ENCODE measurements at regions not wholly inside any gene's neighbourhood (a gene's known extent, or its start where the extent isn't known, plus 50 kb on each side); places are given as distances from the start of the nearest gene placed in this dataset.

GRCh38 chr10:9786576-9786975, 1231.1 kb upstream of the CELF2 start:
- DNase-seq (ENCODE audit: low read depth, low spot score) (no peak), FAIRE-seq (no peak)
- H3K79me2 ChIP-seq (ENCODE audit: control insufficient read depth, insufficient read depth, low read length), result no peaks in the 10 kb centered on the region
- H3K4me3 ChIP-seq (ENCODE audit: control insufficient read depth in 2 of 3, extremely low read depth in 1 of 3, insufficient read depth in 2 of 3, low read depth in 1 of 3, low read length in 3 of 3), result no peak overlapping the region
- no peak overlapping the region for H2AFZ ChIP-seq (ENCODE audit: control insufficient read depth, low read length)
- dilution Hi-C loops (cut with MboI; ENCODE audit: extremely low pct_ligation_motif_present, low sequenced_read_pairs), result no loop called here
- H3K27ac ChIP-seq (ENCODE audit: control insufficient read depth, insufficient read depth, low read length), result peak overlapping the region; percentile 38
- H3K9me3 ChIP-seq (ENCODE audit: control insufficient read depth, low read depth, low read length), result no peaks in the 10 kb centered on the region
- no peaks in the 10 kb centered on the region for H4K20me1 ChIP-seq (ENCODE audit: control insufficient read depth, extremely low read depth, insufficient read depth, low read length)
- no peak overlapping the region for H3K9ac ChIP-seq (ENCODE audit: control insufficient read depth, extremely low read depth, insufficient read depth, low read length)
- no peak overlapping the region for H3K4me2 ChIP-seq (ENCODE audit: control insufficient read depth, extremely low read depth, insufficient read depth, low read depth, low read length)
- H3K4me1 ChIP-seq (ENCODE audit: control insufficient read depth, extremely low read depth, insufficient read depth, low read length), result no peaks in the 10 kb centered on the region
- H3K36me3 ChIP-seq (ENCODE audit: control insufficient read depth in 2 of 2, extremely low read depth in 1 of 2, insufficient read depth in 2 of 2, low read length in 2 of 2), result no peaks in the 10 kb centered on the region
- H3K27me3 ChIP-seq (ENCODE audit: control insufficient read depth, extremely low read depth, insufficient read depth, low read length), result no peaks in the 10 kb centered on the region
- TF ChIP-seq EZH2 (IDR thresholded peaks at IDR 0.05; ENCODE audit: low read length), result no peak
- TF ChIP-seq CTCF (optimal IDR thresholded peaks at IDR 0.05 in 1 of 3, IDR thresholded peaks at IDR 0.05 in 1 of 3, conservative IDR thresholded peaks at IDR 0.05 in 1 of 3; ENCODE audit: extremely low read depth in 1 of 3, insufficient read depth in 2 of 3, low read length in 3 of 3), result no peak
- H3K9me1 ChIP-seq (ENCODE audit: control insufficient read depth, extremely low read depth, insufficient read depth, low read length), result no peaks in the 10 kb centered on the region

GRCh38 chr10:9789996-9790395, 1227.7 kb upstream of the CELF2 start:
- Histone ChIP-seq H3K27ac (ENCODE audit: control insufficient read depth, insufficient read depth, low read length) (no peak overlapping the region), H2AFZ (ENCODE audit: control insufficient read depth, low read length) (no peak overlapping the region), H3K36me3 (ENCODE audit: control insufficient read depth in 2 of 2, extremely low read depth in 1 of 2, insufficient read depth in 2 of 2, low read length in 2 of 2) (no peaks in the 10 kb centered on the region), H3K9me1 (ENCODE audit: control insufficient read depth, extremely low read depth, insufficient read depth, low read length) (no peaks in the 10 kb centered on the region), H4K20me1 (ENCODE audit: control insufficient read depth, extremely low read depth, insufficient read depth, low read length) (no peaks in the 10 kb centered on the region), H3K9ac (ENCODE audit: control insufficient read depth, extremely low read depth, insufficient read depth, low read length) (no peak overlapping the region), H3K4me2 (ENCODE audit: control insufficient read depth, extremely low read depth, insufficient read depth, low read depth, low read length) (no peak overlapping the region), H3K4me3 (ENCODE audit: control insufficient read depth in 2 of 3, extremely low read depth in 1 of 3, insufficient read depth in 2 of 3, low read depth in 1 of 3, low read length in 3 of 3) (no peak overlapping the region), H3K4me1 (ENCODE audit: control insufficient read depth, extremely low read depth, insufficient read depth, low read length) (no peaks in the 10 kb centered on the region), H3K27me3 (ENCODE audit: control insufficient read depth, extremely low read depth, insufficient read depth, low read length) (no peaks in the 10 kb centered on the region), H3K9me3 (ENCODE audit: control insufficient read depth, low read depth, low read length) (no peaks in the 10 kb centered on the region), H3K79me2 (ENCODE audit: control insufficient read depth, insufficient read depth, low read length) (no peaks in the 10 kb centered on the region)
- DNase-seq (ENCODE audit: low read depth, low spot score), result no peak
- FAIRE-seq, result no peak
- dilution Hi-C loops (cut with MboI; ENCODE audit: extremely low pct_ligation_motif_present, low sequenced_read_pairs), result no loop called here
- TF ChIP-seq CTCF (optimal IDR thresholded peaks at IDR 0.05 in 1 of 3, IDR thresholded peaks at IDR 0.05 in 1 of 3, conservative IDR thresholded peaks at IDR 0.05 in 1 of 3; ENCODE audit: extremely low read depth in 1 of 3, insufficient read depth in 2 of 3, low read length in 3 of 3), result no peak
- TF ChIP-seq EZH2 (IDR thresholded peaks at IDR 0.05; ENCODE audit: low read length), result no peak
